ENCODE measurements at regions not wholly inside any gene's neighbourhood (a gene's known extent, or its start where the extent isn't known, plus 50 kb on each side); places are given as distances from the start of the nearest gene placed in this dataset.

- no peak overlapping the region for H2AK5ac ChIP-seq (ENCODE audit: low read depth, low read length)
- H3K56ac ChIP-seq (replicated peaks; ENCODE audit: insufficient read length, low read depth, low read length) = no peak overlapping the region
- no peak overlapping the region for H3K4me3 ChIP-seq (ENCODE audit: extremely low read depth in 1 of 4, insufficient read depth in 2 of 4, low read depth in 3 of 4, low read length in 4 of 4)
- no peak for DNase-seq (ENCODE audit: low read depth in 1 of 2, low spot score in 2 of 2)
- no peak overlapping the region for H2BK5ac ChIP-seq (ENCODE audit: low read depth, low read length)
- H3K79me1 ChIP-seq (ENCODE audit: low read depth, low read length) = no peaks in the 10 kb centered on the region
- no peak overlapping the region for H3K9ac ChIP-seq (replicated peaks in 1 of 4; ENCODE audit: extremely low read depth in 1 of 4, low read depth in 3 of 4, low read length in 3 of 4)
- no peaks in the 10 kb centered on the region for H3K4me1 ChIP-seq (replicated peaks in 1 of 4; ENCODE audit: control insufficient read depth in 3 of 4, insufficient read depth in 4 of 4, low read length in 3 of 4)
- no peaks in the 10 kb centered on the region for H3K23me2 ChIP-seq (ENCODE audit: low read depth, low read length)
- no peaks in the 10 kb centered on the region for H4K20me1 ChIP-seq (replicated peaks in 1 of 2; ENCODE audit: control insufficient read depth in 1 of 2, insufficient read depth in 2 of 2, low read length in 2 of 2)
- no peak overlapping the region for H3K23ac ChIP-seq (ENCODE audit: insufficient read length)
- no peak overlapping the region for H4K5ac ChIP-seq (ENCODE audit: insufficient read length, low read depth, low read length)
- no peak overlapping the region for H2AFZ ChIP-seq (ENCODE audit: low read length)
- no peak overlapping the region for H2BK120ac ChIP-seq (replicated peaks; ENCODE audit: low read depth, low read length)
- H3K14ac ChIP-seq (ENCODE audit: insufficient read length) = no peak overlapping the region
- no peak overlapping the region for H3K27ac ChIP-seq (ENCODE audit: low read depth, low read length)
- no peaks in the 10 kb centered on the region for H3K9me3 ChIP-seq (ENCODE audit: insufficient read depth in 2 of 2, low read depth in 1 of 2, low read length in 1 of 2)
- ChIA-PET POLR2A (ENCODE audit: partially characterized antibody) (no interaction called here), CTCF (ENCODE audit: partially characterized antibody) (no interaction called here)
- no peaks in the 10 kb centered on the region for H3K27me3 ChIP-seq (replicated peaks in 1 of 4; ENCODE audit: control insufficient read depth in 3 of 4, extremely low read depth in 1 of 4, insufficient read depth in 3 of 4, low read length in 3 of 4)
- H3K36me3 ChIP-seq (ENCODE audit: control insufficient read depth in 2 of 4, insufficient read depth in 4 of 4, low read length in 3 of 4) = no peaks in the 10 kb centered on the region
- no peak overlapping the region for H3K18ac ChIP-seq (ENCODE audit: extremely low read depth, low read length)
- WGBS, 2 experiments (ENCODE audit: extremely low coverage in 1 of 2, insufficient coverage in 1 of 2, insufficient read length in 1 of 2, insufficient replicate concordance in 2 of 2, low coverage in 1 of 2, low lambda C conversion rate in 2 of 2, missing lambda C conversion rate in 1 of 2) = 82% methylated on average over 1 of the region's 1 CpG; no CpG with 5 or more reads in 1 of the 2 experiments
- no peak overlapping the region for H2BK15ac ChIP-seq (ENCODE audit: low read length)
- FAIRE-seq = no peak
- H3K4ac ChIP-seq (replicated peaks; ENCODE audit: insufficient read length, low read depth, low read length) = no peak overlapping the region
- H2BK12ac ChIP-seq (ENCODE audit: low read depth, low read length) = no peak overlapping the region
- H3K79me2 ChIP-seq (ENCODE audit: control insufficient read depth in 1 of 2, insufficient read depth in 2 of 2, low read length in 2 of 2) = no peaks in the 10 kb centered on the region
- no peak overlapping the region for H2BK20ac ChIP-seq (ENCODE audit: low read length)
- no peak overlapping the region for H4K8ac ChIP-seq (ENCODE audit: extremely low read depth, insufficient read depth, low read length)
- H3K4me2 ChIP-seq (ENCODE audit: insufficient read depth in 1 of 2, low read depth in 2 of 2, low read length in 2 of 2) = no peak overlapping the region
- H4K91ac ChIP-seq (replicated peaks; ENCODE audit: insufficient read length, low read length) = no peak overlapping the region
- no peak for TF ChIP-seq SIX5 (IDR thresholded peaks at IDR 0.05; ENCODE audit: low read depth, low read length)
- TF ChIP-seq RAD21 (IDR thresholded peaks at IDR 0.05 in 1 of 2, conservative IDR thresholded peaks at IDR 0.05 in 1 of 2; ENCODE audit: low read depth in 2 of 2, low read length in 2 of 2) = no peak
Measured at GRCh38 chr4:155512046-155512445, 135.3 kb upstream of the MAP9 start.

Data from H1 (cell line).